CD4-positive, CD25-positive, alpha-beta regulatory T cell (primary cell): ENCODE measurements at regions not wholly inside any gene's neighbourhood (a gene's known extent, or its start where the extent isn't known, plus 50 kb on each side); places are given as distances from the start of the nearest gene placed in this dataset.

ENCODE experiments used
- ATAC-seq, 2 donors: fragments of 150-1000 bp; cut with Tn5 transposase; one replicate each; pipeline ENCODE4 v1.10.0; 2021; ENCODE audit warnings: low read depth in 2 of 2, moderate number of reproducible peaks in 2 of 2, moderate library complexity in 1 of 2
- DNase-seq, 3 donors: peaks; one replicate each; pipeline versions ENCODE4 v3.0.0 to v3.0.0-alpha.2; 2012 to 2022; ENCODE audit warnings: mixed read lengths in 1 of 3
- H3K27ac ChIP-seq: one replicate; pipeline ENCODE4 v1.7.0; 2013; ENCODE audit warnings: mild to moderate bottlenecking, low read length; ENCODE audit not compliant: insufficient read depth, poor library complexity, severe bottlenecking
- H3K27me3 ChIP-seq: one replicate; pipeline ENCODE4 v1.7.0; 2013; ENCODE audit warnings: low read length; ENCODE audit not compliant: control insufficient read depth, insufficient read depth
- H3K36me3 ChIP-seq: one replicate; pipeline ENCODE4 v1.7.0; 2013; ENCODE audit warnings: mild to moderate bottlenecking, low read length, moderate library complexity; ENCODE audit not compliant: control insufficient read depth, insufficient read depth
- H3K4me1 ChIP-seq: 2 replicates; pipeline ENCODE4 v1.7.0; 2013; ENCODE audit warnings: mild to moderate bottlenecking, low read length; ENCODE audit not compliant: insufficient read depth, control insufficient read depth, poor library complexity, severe bottlenecking
- H3K4me3 ChIP-seq: one replicate; pipeline ENCODE4 v1.7.0; 2013; ENCODE audit warnings: low read depth, mild to moderate bottlenecking, low read length, moderate library complexity
- H3K9me3 ChIP-seq, 2 experiments: 1 replicate in 1 of 2; 2 replicates in 1 of 2; pipeline ENCODE4 v1.7.0; 2013; ENCODE audit warnings: low read length in 2 of 2, mild to moderate bottlenecking in 1 of 2, moderate library complexity in 1 of 2; ENCODE audit not compliant: control insufficient read depth in 2 of 2
- H3K27ac Mint-ChIP-seq, 3 donors: one replicate each; pipeline ENCODE4 v1.8.0; 2020 to 2022; ENCODE audit warnings: mild to moderate bottlenecking in 3 of 3, mixed read lengths in 3 of 3, moderate library complexity in 2 of 3
- H3K27me3 Mint-ChIP-seq: one replicate; pipeline ENCODE4 v1.8.0; 2022; ENCODE audit warnings: mild to moderate bottlenecking, mixed read lengths
- H3K36me3 Mint-ChIP-seq: one replicate; pipeline ENCODE4 v1.8.0; 2020; ENCODE audit warnings: mixed read lengths
- H3K4me1 Mint-ChIP-seq, 4 donors: one replicate each; pipeline ENCODE4 v1.8.0; 2020 to 2022; ENCODE audit warnings: mixed read lengths in 4 of 4, mild to moderate bottlenecking in 1 of 4
- H3K4me3 Mint-ChIP-seq, 4 donors: one replicate each; pipeline ENCODE4 v1.8.0; 2020 to 2022; ENCODE audit warnings: mild to moderate bottlenecking in 4 of 4, mixed read lengths in 4 of 4, moderate library complexity in 3 of 4
- H3K9me3 Mint-ChIP-seq, 7 donors: one replicate each; pipeline ENCODE4 v1.8.0; 2020 to 2022; ENCODE audit warnings: mixed read lengths in 7 of 7, mild to moderate bottlenecking in 3 of 7, moderate library complexity in 2 of 7

DNA sequence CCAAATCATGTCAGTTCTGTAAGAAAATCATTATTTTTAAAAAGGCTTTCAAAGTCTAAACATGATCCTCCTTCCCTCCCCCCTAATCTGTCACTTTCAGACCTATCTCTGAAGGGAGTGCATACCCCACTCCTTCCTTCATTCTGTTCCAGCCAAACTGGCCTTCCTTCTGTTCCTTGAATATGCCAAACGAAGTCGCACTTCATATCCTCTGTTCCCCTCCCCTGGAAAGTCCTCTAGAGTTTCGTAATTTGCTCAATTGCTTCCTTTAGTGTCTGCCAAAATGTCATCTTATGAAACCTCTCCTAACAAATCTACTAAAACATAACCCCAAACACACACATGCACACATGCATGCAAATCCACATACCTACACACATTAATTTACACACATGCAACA is 69.5 kb upstream of the TUSC7 start:
- Mint-ChIP-seq H3K27me3 (no peaks in the 10 kb centered on the region), H3K4me1 (no peaks in the 10 kb centered on the region), H3K27ac (no peak overlapping the region), H3K36me3 (no peaks in the 10 kb centered on the region), H3K9me3 (peaks cover 0 to 12% (median 3%) of the 10 kb centered on the region in 7 donors), H3K4me3 (no peak overlapping the region)
- Histone ChIP-seq H3K9me3 (no peaks in the 10 kb centered on the region), H3K27ac (no peak overlapping the region), H3K4me3 (no peak overlapping the region), H3K27me3 (no peaks in the 10 kb centered on the region), H3K4me1 (no peaks in the 10 kb centered on the region), H3K36me3 (no peaks in the 10 kb centered on the region)
- no peak for ATAC-seq
- DNase-seq = no peak

DNA sequence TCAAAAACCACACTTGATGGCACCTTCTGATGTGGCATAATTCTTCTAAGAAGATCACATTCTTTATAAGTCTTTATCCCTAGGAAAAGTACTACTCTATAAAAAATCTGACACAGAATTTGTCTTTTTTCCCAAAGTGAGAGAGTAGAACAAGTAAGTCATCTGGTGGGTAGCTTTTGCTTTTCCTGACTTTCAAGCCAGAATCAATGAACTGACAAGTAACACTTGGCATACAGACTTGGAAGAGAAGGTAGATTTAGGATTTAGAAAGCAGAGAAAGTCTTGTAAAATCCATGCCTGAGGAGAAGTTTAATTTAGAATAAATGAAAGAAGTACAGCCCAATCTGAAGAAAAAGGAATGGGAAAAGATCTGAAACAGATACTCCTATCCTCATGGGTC is 66.6 kb upstream of the TUSC7 start:
- ATAC-seq (no peak), DNase-seq (no peak)
- no peaks in the 10 kb centered on the region for H3K27me3 ChIP-seq
- H3K4me1 ChIP-seq = no peaks in the 10 kb centered on the region
- H3K4me3 Mint-ChIP-seq = no peak overlapping the region
- no peak overlapping the region for H3K27ac ChIP-seq
- no peaks in the 10 kb centered on the region for H3K36me3 ChIP-seq
- no peaks in the 10 kb centered on the region for H3K27me3 Mint-ChIP-seq
- H3K4me1 Mint-ChIP-seq = no peaks in the 10 kb centered on the region
- H3K9me3 Mint-ChIP-seq = peaks cover 0 to 6% (median 2%) of the 10 kb centered on the region in 7 donors
- no peaks in the 10 kb centered on the region for H3K9me3 ChIP-seq
- H3K27ac Mint-ChIP-seq = no peak overlapping the region
- H3K36me3 Mint-ChIP-seq = no peaks in the 10 kb centered on the region
- H3K4me3 ChIP-seq = no peak overlapping the region

GRCh38 chr3:116647996-116648395 is 61.6 kb upstream of the TUSC7 start:
- H3K36me3 ChIP-seq = no peaks in the 10 kb centered on the region
- H3K4me1 ChIP-seq = no peaks in the 10 kb centered on the region
- H3K27ac ChIP-seq = no peak overlapping the region
- peaks cover 0 to 3% of the 10 kb centered on the region in 2 experiments for H3K9me3 ChIP-seq
- H3K27me3 ChIP-seq = no peaks in the 10 kb centered on the region
- Mint-ChIP-seq H3K4me3 (no peak overlapping the region), H3K27ac (no peak overlapping the region), H3K36me3 (no peaks in the 10 kb centered on the region), H3K9me3 (peaks cover 0 to 10% (median 4%) of the 10 kb centered on the region in 7 donors), H3K27me3 (no peaks in the 10 kb centered on the region), H3K4me1 (no peaks in the 10 kb centered on the region)
- no peak overlapping the region for H3K4me3 ChIP-seq
- ATAC-seq (no peak), DNase-seq (no peak)
